Astrocyte (in vitro differentiated cells and primary cell): ENCODE measurements at regions not wholly inside any gene's neighbourhood (a gene's known extent, or its start where the extent isn't known, plus 50 kb on each side); places are given as distances from the start of the nearest gene placed in this dataset.

ENCODE experiments used
- CTCF ChIP-seq: IDR thresholded peaks from 2 replicates; pipeline ENCODE4 v1.5.1; 2011; ENCODE audit warnings: low read depth, mild to moderate bottlenecking, inconsistent platforms, low read length, moderate library complexity; ENCODE audit not compliant: insufficient read depth
- EZH2 ChIP-seq: IDR thresholded peaks from 2 replicates; pipeline ENCODE4 v1.6.1; 2012; ENCODE audit warnings: mild to moderate bottlenecking, low read length, inconsistent platforms; ENCODE audit not compliant: insufficient read depth

GRCh38 chr5:54612711-54613110 lies 95.2 kb downstream of the SNX18 start:
- TF ChIP-seq EZH2 (no peak), CTCF (no peak)
